HL-60 (cell line): ENCODE measurements at regions not wholly inside any gene's neighbourhood (a gene's known extent, or its start where the extent isn't known, plus 50 kb on each side); places are given as distances from the start of the nearest gene placed in this dataset.

Experiments
- CTCF ChIP-seq: IDR thresholded peaks from one replicate; pipeline ENCODE4 v1.5.1; 2011; ENCODE audit warnings: low read length, control low read depth, inconsistent platforms; ENCODE audit not compliant: insufficient read depth
- POLR2AphosphoS5 ChIP-seq: IDR thresholded peaks from 2 replicates; pipeline ENCODE4 v1.6.1; 2012; ENCODE audit warnings: low read depth

- TF ChIP-seq POLR2AphosphoS5 = no peak
- no peak for TF ChIP-seq CTCF
Measured at GRCh38 chr10:83968052-83968451, 171.3 kb upstream of the GHITM start.
